GM23338 (cell line): ENCODE measurements at regions not wholly inside any gene's neighbourhood (a gene's known extent, or its start where the extent isn't known, plus 50 kb on each side); places are given as distances from the start of the nearest gene placed in this dataset.

ENCODE experiments used
- ATAC-seq: fragments of 200-7000 bp; cut with Tn5 transposase; 3 replicates; pipeline ENCODE4 v1.9.1; 2020
- DNase-seq: peaks from one replicate; pipeline ENCODE4 v3.0.0-alpha.2; 2015; ENCODE audit warnings: low spot score
- H2AFZ ChIP-seq: fragments of 200-600 bp; sonication (generic); 2 replicates; pipeline ENCODE4 v1.8.0; 2016; ENCODE audit warnings: antibody characterized with exemption, mild to moderate bottlenecking, moderate library complexity
- H3F3A ChIP-seq: fragments of 200-600 bp; sonication (generic); replicated peaks from 2 replicates; pipeline ENCODE4 v1.8.0; 2017; ENCODE audit warnings: antibody characterized with exemption, mixed run types, low read depth
- H3K27ac ChIP-seq: fragments of 200-600 bp; sonication (generic); 2 replicates; pipeline ENCODE4 v1.6.1; 2016; ENCODE audit warnings: low read depth
- H3K27me3 ChIP-seq: fragments of 200-600 bp; sonication (generic); 2 replicates; pipeline ENCODE4 v1.8.0; 2016; ENCODE audit warnings: mild to moderate bottlenecking, mixed run types, moderate library complexity; ENCODE audit not compliant: insufficient read depth
- H3K36me3 ChIP-seq: fragments of 200-600 bp; sonication (generic); 2 replicates; pipeline ENCODE4 v1.8.0; 2016; ENCODE audit warnings: mild to moderate bottlenecking; ENCODE audit not compliant: insufficient read depth
- H3K4me1 ChIP-seq: fragments of 200-600 bp; sonication (generic); 2 replicates; pipeline ENCODE4 v1.8.0; 2016; ENCODE audit warnings: mild to moderate bottlenecking, moderate library complexity; ENCODE audit not compliant: insufficient read depth
- H3K4me2 ChIP-seq: fragments of 200-600 bp; sonication (generic); 2 replicates; pipeline ENCODE4 v1.7.1; 2017; ENCODE audit warnings: mixed run types
- H3K4me3 ChIP-seq: fragments of 200-600 bp; sonication (generic); 2 replicates; pipeline ENCODE4 v1.6.1; 2016; ENCODE audit warnings: mixed run types
- H3K79me2 ChIP-seq: fragments of 200-600 bp; sonication (generic); replicated peaks from 2 replicates; pipeline ENCODE4 v1.8.0; 2017; ENCODE audit warnings: mild to moderate bottlenecking; ENCODE audit not compliant: insufficient read depth
- H3K9me2 ChIP-seq: fragments of 200-600 bp; sonication (generic); 2 replicates; pipeline ENCODE4 v1.8.0; 2017; ENCODE audit not compliant: insufficient read depth
- H4K20me1 ChIP-seq: fragments of 200-600 bp; sonication (generic); replicated peaks from 2 replicates; pipeline ENCODE4 v1.8.0; 2017; ENCODE audit warnings: mild to moderate bottlenecking; ENCODE audit not compliant: insufficient read depth
- H3K27ac Mint-ChIP-seq: 2 replicates; pipeline ENCODE4 v1.8.0; 2020; ENCODE audit warnings: inconsistent platforms, mild to moderate bottlenecking, moderate library complexity, mixed read lengths
- H3K27me3 Mint-ChIP-seq: 3 replicates; pipeline ENCODE4 v1.8.0; 2022; ENCODE audit warnings: low read depth, mild to moderate bottlenecking, moderate library complexity, mixed read lengths, inconsistent platforms; ENCODE audit not compliant: insufficient read depth, poor library complexity
- H3K36me3 Mint-ChIP-seq: 3 replicates; pipeline ENCODE4 v1.8.0; 2021; ENCODE audit warnings: low read depth, mild to moderate bottlenecking, inconsistent platforms, moderate library complexity, mixed read lengths
- H3K4me1 Mint-ChIP-seq: 3 replicates; pipeline ENCODE4 v1.8.0; 2020; ENCODE audit warnings: mild to moderate bottlenecking, inconsistent platforms, mixed read lengths
- H3K4me3 Mint-ChIP-seq: 3 replicates; pipeline ENCODE4 v1.8.0; 2021; ENCODE audit warnings: moderate library complexity, mild to moderate bottlenecking, inconsistent platforms, mixed read lengths
- H3K9me3 Mint-ChIP-seq: 3 replicates; pipeline ENCODE4 v1.8.0; 2020; ENCODE audit warnings: moderate library complexity, mild to moderate bottlenecking, inconsistent platforms, mixed read lengths
- CREB1 ChIP-seq: fragments of 250-450 bp; sonication (Bioruptor Pico); IDR thresholded peaks from 2 replicates; pipeline ENCODE4 v1.5.0; 2020; ENCODE audit warnings: low read depth, mild to moderate bottlenecking, moderate library complexity
- CTCF ChIP-seq, 2 experiments: fragments of 200-600 bp in 1 of 2; sonication (generic) in 1 of 2; conservative IDR thresholded peaks; 2 replicates each; pipeline versions ENCODE4 v1.5.1 to v1.6.1; 2016 to 2017; ENCODE audit warnings: antibody characterized with exemption in 2 of 2, low read depth in 2 of 2, mild to moderate bottlenecking in 2 of 2, moderate library complexity in 1 of 2
- EZH2 ChIP-seq: fragments of 200-600 bp; sonication (generic); IDR thresholded peaks from one replicate; pipeline ENCODE4 v1.8.0; 2017; ENCODE audit warnings: antibody characterized with exemption, mild to moderate bottlenecking, low read depth; ENCODE audit not compliant: unreplicated experiment
- EZH2phosphoT487 ChIP-seq: fragments of 200-600 bp; sonication (generic); IDR thresholded peaks from one replicate; pipeline ENCODE4 v1.8.1; 2018; ENCODE audit warnings: antibody characterized with exemption; ENCODE audit not compliant: unreplicated experiment
- NANOG ChIP-seq: IDR thresholded peaks from 2 replicates; pipeline ENCODE4 v1.6.1; 2016; ENCODE audit warnings: antibody characterized with exemption, borderline replicate concordance
- POLR2AphosphoS5 ChIP-seq: IDR thresholded peaks from 2 replicates; pipeline ENCODE4 v1.6.1; 2016; ENCODE audit warnings: antibody characterized with exemption, low read depth
- REST ChIP-seq: IDR thresholded peaks from one replicate; pipeline ENCODE4 v1.6.1; 2018; ENCODE audit warnings: antibody characterized with exemption; ENCODE audit not compliant: unreplicated experiment
- ZNF331 ChIP-seq: fragments of 250-450 bp; sonication (Bioruptor Pico); IDR thresholded peaks from 2 replicates; pipeline ENCODE4 v1.5.0; 2020; ENCODE audit warnings: low read depth, mild to moderate bottlenecking, moderate library complexity
- ZNF462 ChIP-seq: fragments of 250-450 bp; sonication (Bioruptor Pico); IDR thresholded peaks from 2 replicates; pipeline ENCODE4 v1.5.0; 2020; ENCODE audit warnings: mild to moderate bottlenecking, moderate library complexity

GRCh38 chr3:19822805-19823204 is 111.2 kb downstream of the EFHB start (continued):
- TF ChIP-seq REST (no peak), EZH2phosphoT487 (no peak), CREB1 (CRISPR knock-in tag) (no peak)

- no peak for ATAC-seq
- no peak overlapping the region for H3K4me3 Mint-ChIP-seq
Measured at GRCh38 chr3:19816631-19817030, 117.4 kb downstream of the EFHB start.

More at GRCh38 chr3:19816631-19817030, 117.4 kb downstream of the EFHB start:
- no peaks in the 10 kb centered on the region for H3K27me3 ChIP-seq
- no peaks in the 10 kb centered on the region for H3K36me3 ChIP-seq
- no peaks in the 10 kb centered on the region for H3K4me1 ChIP-seq
- H3K4me1 Mint-ChIP-seq: no peaks in the 10 kb centered on the region
- no peak overlapping the region for H3K4me3 ChIP-seq
- no peak overlapping the region for H3K27ac ChIP-seq
- H4K20me1 ChIP-seq: no peaks in the 10 kb centered on the region
- no peaks in the 10 kb centered on the region for H3K36me3 Mint-ChIP-seq
- H3K9me2 ChIP-seq: no peaks in the 10 kb centered on the region
- no peak overlapping the region for H3K4me2 ChIP-seq
- peak overlapping the region; percentile 58 for H2AFZ ChIP-seq
- peaks cover 1% of the 10 kb centered on the region; the same call in 1 of the 3 replicates for H3K9me3 Mint-ChIP-seq
- no peak overlapping the region for H3K27ac Mint-ChIP-seq
- H3K27me3 Mint-ChIP-seq: no peaks in the 10 kb centered on the region
- H3F3A ChIP-seq: no peaks in the 10 kb centered on the region
- DNase-seq: no peak
- H3K79me2 ChIP-seq: no peaks in the 10 kb centered on the region
- TF ChIP-seq NANOG: no peak
- no peak for TF ChIP-seq CTCF (conservative IDR thresholded peaks at IDR 0.05; ENCODE audit: low read depth in 2 of 2)
- no peak for TF ChIP-seq REST
- no peak for TF ChIP-seq EZH2
- no peak for TF ChIP-seq ZNF462
- TF ChIP-seq ZNF331 (CRISPR knock-in tag): no peak
- no peak for TF ChIP-seq EZH2phosphoT487
- no peak for TF ChIP-seq POLR2AphosphoS5
